GM12878 (cell line): ENCODE measurements at regions not wholly inside any gene's neighbourhood (a gene's known extent, or its start where the extent isn't known, plus 50 kb on each side); places are given as distances from the start of the nearest gene placed in this dataset.

Experiments
- CTCF ChIP-seq, 3 experiments: IDR thresholded peaks in 2 of 3; conservative IDR thresholded peaks in 1 of 3; 2 replicates each; pipeline ENCODE4 v1.5.1; 2011; ENCODE audit warnings: low read depth in 3 of 3, low read length in 3 of 3, mild to moderate bottlenecking in 3 of 3, control low read depth in 2 of 3, moderate library complexity in 2 of 3, inconsistent platforms in 1 of 3, mixed read lengths in 1 of 3; ENCODE audit not compliant: control insufficient read depth in 2 of 3, insufficient read depth in 1 of 3; ENCODE audit errors: extremely low read depth in 1 of 3
- GABPA ChIP-seq: IDR thresholded peaks from 2 replicates; pipeline ENCODE4 v1.6.1; 2014; ENCODE audit warnings: antibody characterized with exemption, low read depth, mild to moderate bottlenecking, inconsistent platforms
- KDM1A ChIP-seq: fragments of 200-600 bp; sonication (generic); IDR thresholded peaks from 2 replicates; pipeline ENCODE4 v1.6.1; 2016; ENCODE audit warnings: borderline replicate concordance
- MXI1 ChIP-seq: fragments of 150-350 bp; IDR thresholded peaks from 2 replicates; pipeline ENCODE4 v1.6.1; 2011; ENCODE audit warnings: low read depth, mild to moderate bottlenecking, inconsistent platforms, low read length, improper control_type of control experiment
- NFIC ChIP-seq: IDR thresholded peaks from 2 replicates; pipeline ENCODE4 v1.6.1; 2012; ENCODE audit warnings: low read depth, mild to moderate bottlenecking, inconsistent platforms, low read length, moderate library complexity
- RCOR1 ChIP-seq: conservative IDR thresholded peaks from 2 replicates; pipeline ENCODE4 v1.6.1; 2012; ENCODE audit warnings: low read depth, low read length, improper control_type of control experiment
- TAF1 ChIP-seq: IDR thresholded peaks from 2 replicates; pipeline ENCODE4 v1.6.1; 2011; ENCODE audit warnings: mild to moderate bottlenecking, low read depth, low read length, borderline replicate concordance

GRCh38 chr6:79810185-79810705 lies 137.1 kb downstream of the ELOVL4 start:
- TF ChIP-seq RCOR1 (no peak), KDM1A (no peak), NFIC (no peak), CTCF (IDR thresholded peaks at IDR 0.05 in 2 of 3, conservative IDR thresholded peaks at IDR 0.05 in 1 of 3; ENCODE audit: control insufficient read depth in 2 of 3, extremely low read depth in 1 of 3, insufficient read depth in 1 of 3, low read depth in 3 of 3, low read length in 3 of 3) (no peak), GABPA (no peak), MXI1 (no peak), TAF1 (no peak)
